Neuronal stem cell (in vitro differentiated cells): ENCODE measurements at regions not wholly inside any gene's neighbourhood (a gene's known extent, or its start where the extent isn't known, plus 50 kb on each side); places are given as distances from the start of the nearest gene placed in this dataset.
A peak's percentile ranks its signal among the peaks of the same experiment; 100 is the strongest.

Experiments used
- DNase-seq: peaks from one replicate; pipeline ENCODE4 v3.0.0-alpha.2; 2013; ENCODE audit warnings: low spot score
- H2AFZ ChIP-seq: one replicate; pipeline ENCODE4 v1.6.1; 2013; ENCODE audit warnings: mild to moderate bottlenecking, low read length, inconsistent platforms
- H2AK5ac ChIP-seq: 2 replicates; pipeline ENCODE4 v1.6.1; 2013; ENCODE audit warnings: low read depth, mild to moderate bottlenecking, inconsistent platforms, low read length, moderate library complexity, mixed read lengths
- H2BK120ac ChIP-seq: 2 replicates; pipeline ENCODE4 v1.6.1; 2013; ENCODE audit warnings: low read depth, mild to moderate bottlenecking, inconsistent platforms, low read length, moderate library complexity, mixed read lengths
- H2BK12ac ChIP-seq: one replicate; pipeline ENCODE4 v1.6.1; 2013; ENCODE audit warnings: low read length, inconsistent platforms
- H2BK15ac ChIP-seq: 2 replicates; pipeline ENCODE4 v1.6.1; 2013; ENCODE audit warnings: mild to moderate bottlenecking, low read length, inconsistent platforms, mixed read lengths
- H2BK5ac ChIP-seq: one replicate; pipeline ENCODE4 v1.6.1; 2013; ENCODE audit warnings: inconsistent platforms, mild to moderate bottlenecking, low read length, moderate library complexity
- H3K14ac ChIP-seq: one replicate; pipeline ENCODE4 v1.6.1; 2013; ENCODE audit warnings: low read length, inconsistent platforms
- H3K18ac ChIP-seq: 2 replicates; pipeline ENCODE4 v1.6.1; 2013; ENCODE audit warnings: low read length, inconsistent platforms
- H3K23ac ChIP-seq: 2 replicates; pipeline ENCODE4 v1.6.1; 2013; ENCODE audit warnings: low read depth, mild to moderate bottlenecking, mixed read lengths, low read length, inconsistent platforms; ENCODE audit not compliant: poor library complexity
- H3K27ac ChIP-seq: replicated peaks from 3 replicates; pipeline ENCODE4 v1.5.1; 2013; ENCODE audit warnings: low read length, inconsistent platforms
- H3K27me3 ChIP-seq, 3 experiments: 2 replicates each; pipeline ENCODE4 v1.6.1; 2013; ENCODE audit warnings: low read length in 3 of 3, mild to moderate bottlenecking in 2 of 3, inconsistent platforms in 1 of 3, low read depth in 1 of 3, mixed read lengths in 1 of 3, moderate library complexity in 1 of 3; ENCODE audit not compliant: control insufficient read depth in 3 of 3, insufficient read depth in 3 of 3
- H3K36me3 ChIP-seq, 2 donors: replicated peaks in 1 of 2; 2 replicates each; pipeline ENCODE4 v1.6.1; 2013; ENCODE audit warnings: low read length in 2 of 2; ENCODE audit not compliant: control insufficient read depth in 2 of 2, insufficient read depth in 2 of 2
- H3K4ac ChIP-seq: 2 replicates; pipeline ENCODE4 v1.6.1; 2013; ENCODE audit warnings: inconsistent platforms, mild to moderate bottlenecking, low read length, moderate library complexity
- H3K4me1 ChIP-seq, 2 donors: 1 replicate in 1 of 2; 2 replicates in 1 of 2; pipeline ENCODE4 v1.6.1; 2013; ENCODE audit warnings: low read length in 2 of 2, low read depth in 1 of 2; ENCODE audit not compliant: control insufficient read depth in 2 of 2, insufficient read depth in 1 of 2
- H3K4me2 ChIP-seq: one replicate; pipeline ENCODE4 v1.6.1; 2013; ENCODE audit warnings: mild to moderate bottlenecking, low read length, inconsistent platforms; ENCODE audit not compliant: insufficient read depth, poor library complexity, severe bottlenecking
- H3K4me3 ChIP-seq, 2 donors: 2 replicates each; pipeline ENCODE4 v1.5.1; 2013; ENCODE audit warnings: low read length in 2 of 2, mild to moderate bottlenecking in 2 of 2, inconsistent platforms in 1 of 2, moderate library complexity in 1 of 2
- H3K79me1 ChIP-seq: one replicate; pipeline ENCODE4 v1.6.1; 2013; ENCODE audit warnings: low read depth, mild to moderate bottlenecking, inconsistent platforms, low read length, moderate library complexity
- H3K9ac ChIP-seq: one replicate; pipeline ENCODE4 v1.6.1; 2013; ENCODE audit warnings: mild to moderate bottlenecking, low read depth, low read length, inconsistent platforms; ENCODE audit not compliant: poor library complexity
- H3K9me3 ChIP-seq, 2 donors: replicated peaks in 1 of 2; 2 replicates each; pipeline versions ENCODE3 to v1.6.1; 2013; ENCODE audit warnings: low read length in 2 of 2, mild to moderate bottlenecking in 2 of 2, inconsistent platforms in 1 of 2, low read depth in 1 of 2, mixed read lengths in 1 of 2, moderate library complexity in 1 of 2; ENCODE audit not compliant: control insufficient read depth in 2 of 2, insufficient read depth in 1 of 2
- H4K8ac ChIP-seq: one replicate; pipeline ENCODE4 v1.6.1; 2013; ENCODE audit warnings: low read depth, mild to moderate bottlenecking, inconsistent platforms, low read length, moderate library complexity
- H4K91ac ChIP-seq: one replicate; pipeline ENCODE4 v1.6.1; 2013; ENCODE audit warnings: low read length, low read depth, mild to moderate bottlenecking, inconsistent platforms; ENCODE audit not compliant: poor library complexity
- WGBS, 2 donors: extraction: QIAGEN DNeasy Blood & Tissue Kit; methylation state at CpG; one replicate each; pipeline ENCODE4 v1.1.7; 2013; ENCODE audit warnings: missing lambda C conversion rate in 2 of 2, mixed read lengths in 1 of 2; ENCODE audit not compliant: insufficient read length in 2 of 2, insufficient replicate concordance in 1 of 2; ENCODE audit errors: extremely low coverage in 2 of 2; 5-methylcytosine and 5-hydroxymethylcytosine counted together

GRCh38 chr7:86008898-86009297 is 634.8 kb upstream of the GRM3 start:
- no peaks in the 10 kb centered on the region for H3K36me3 ChIP-seq
- DNase-seq, result no peak
- no peak overlapping the region for H3K23ac ChIP-seq
- H3K79me1 ChIP-seq, result no peaks in the 10 kb centered on the region
- H4K8ac ChIP-seq, result no peak overlapping the region
- H2BK12ac ChIP-seq, result no peak overlapping the region
- no peaks in the 10 kb centered on the region for H3K27me3 ChIP-seq
- no peak overlapping the region for H2AK5ac ChIP-seq
- H3K4me2 ChIP-seq, result no peak overlapping the region
- H2AFZ ChIP-seq, result no peak overlapping the region
- no peak overlapping the region for H3K4me3 ChIP-seq
- H3K4me1 ChIP-seq, result no peaks in the 10 kb centered on the region
- H3K9me3 ChIP-seq, result no peaks in the 10 kb centered on the region
- no peak overlapping the region for H3K14ac ChIP-seq
- WGBS, 2 donors, result no CpG with 5 or more reads among the region's 3 CpGs
- no peak overlapping the region for H3K18ac ChIP-seq
- H2BK15ac ChIP-seq, result no peak overlapping the region
- no peak overlapping the region for H2BK5ac ChIP-seq
- H3K9ac ChIP-seq, result no peak overlapping the region
- H3K4ac ChIP-seq, result no peak overlapping the region
- H2BK120ac ChIP-seq, result no peak overlapping the region
- no peak overlapping the region for H3K27ac ChIP-seq
- H4K91ac ChIP-seq, result no peak overlapping the region

- Histone ChIP-seq H3K14ac (no peak overlapping the region), H3K27me3 (no peaks in the 10 kb centered on the region), H2BK12ac (no peak overlapping the region), H3K9me3 (peaks cover 0 to 3% of the 10 kb centered on the region in 2 donors), H3K79me1 (no peaks in the 10 kb centered on the region), H4K8ac (no peak overlapping the region), H3K4me3 (no peak overlapping the region), H2AK5ac (no peak overlapping the region), H3K27ac (no peak overlapping the region), H2BK120ac (no peak overlapping the region), H3K4ac (no peak overlapping the region), H3K9ac (no peak overlapping the region), H3K4me2 (no peak overlapping the region), H3K18ac (no peak overlapping the region), H4K91ac (no peak overlapping the region), H2BK15ac (no peak overlapping the region), H2BK5ac (no peak overlapping the region), H3K23ac (no peak overlapping the region), H3K36me3 (no peaks in the 10 kb centered on the region), H3K4me1 (no peaks in the 10 kb centered on the region), H2AFZ (peak overlapping the region; percentile 64)
- DNase-seq, result no peak
- no CpG with 5 or more reads among the region's 2 CpGs for WGBS, 2 donors
Measured at GRCh38 chr7:86006909-86007308, 636.8 kb upstream of the GRM3 start.

- Histone ChIP-seq H4K91ac (no peak overlapping the region), H3K23ac (no peak overlapping the region), H3K27me3 (no peaks in the 10 kb centered on the region), H3K4me2 (no peak overlapping the region), H2BK12ac (no peak overlapping the region), H3K4ac (no peak overlapping the region), H3K4me1 (no peaks in the 10 kb centered on the region), H3K9ac (no peak overlapping the region), H2AK5ac (no peak overlapping the region), H2AFZ (no peak overlapping the region), H2BK15ac (no peak overlapping the region), H3K36me3 (no peaks in the 10 kb centered on the region), H3K9me3 (peaks cover 0 to 3% of the 10 kb centered on the region in 2 donors), H2BK120ac (no peak overlapping the region), H3K18ac (no peak overlapping the region), H3K27ac (no peak overlapping the region), H3K14ac (no peak overlapping the region), H2BK5ac (no peak overlapping the region), H3K79me1 (no peaks in the 10 kb centered on the region), H4K8ac (no peak overlapping the region), H3K4me3 (no peak overlapping the region)
- no peak for DNase-seq
Measured at GRCh38 chr7:86002858-86003257, 640.9 kb upstream of the GRM3 start.

GRCh38 chr7:85997515-85997914 is 646.2 kb upstream of the GRM3 start:
- no peak overlapping the region for H2BK15ac ChIP-seq
- H4K91ac ChIP-seq, result no peak overlapping the region
- no peak overlapping the region for H3K4me2 ChIP-seq
- no peak overlapping the region for H2AFZ ChIP-seq
- H3K4me1 ChIP-seq, result no peaks in the 10 kb centered on the region
- no peaks in the 10 kb centered on the region for H3K79me1 ChIP-seq
- DNase-seq, result no peak
- H2AK5ac ChIP-seq, result no peak overlapping the region
- H3K9me3 ChIP-seq, result no peaks in the 10 kb centered on the region
- H3K14ac ChIP-seq, result no peak overlapping the region
- H3K23ac ChIP-seq, result no peak overlapping the region
- H3K4ac ChIP-seq, result no peak overlapping the region
- H2BK5ac ChIP-seq, result no peak overlapping the region
- H3K9ac ChIP-seq, result no peak overlapping the region
- no peak overlapping the region for H2BK12ac ChIP-seq
- no peak overlapping the region for H4K8ac ChIP-seq
- H3K27ac ChIP-seq, result no peak overlapping the region
- no peak overlapping the region for H3K4me3 ChIP-seq
- H3K36me3 ChIP-seq, result no peaks in the 10 kb centered on the region
- H2BK120ac ChIP-seq, result no peak overlapping the region
- H3K18ac ChIP-seq, result no peak overlapping the region
- no peaks in the 10 kb centered on the region for H3K27me3 ChIP-seq
